Activated T-cell treated with anti-CD3 and anti-CD28 coated beads, Interleukin-2, amount 50 U/mL, for 72 hours (primary cell): ENCODE measurements at regions not wholly inside any gene's neighbourhood (a gene's known extent, or its start where the extent isn't known, plus 50 kb on each side); places are given as distances from the start of the nearest gene placed in this dataset.
"Not testable (repeated sequence)": the region's sequence is repeated elsewhere in the genome, so short reads cannot be mapped to it uniquely, and the experiment has no call there.

Experiments
- ATAC-seq, 2 donors: fragments of 150-1000 bp; cut with Tn5 transposase; replicated peaks in 1 of 2; 2 replicates each; pipeline ENCODE4 v1.10.0; 2021; ENCODE audit warnings: moderate library complexity in 2 of 2, mild to moderate bottlenecking in 1 of 2
- DNase-seq, 2 donors: peaks; one replicate each; pipeline ENCODE4 v3.0.0; 2021 to 2022; ENCODE audit warnings: mixed read lengths in 1 of 2
- H3K27ac Mint-ChIP-seq: one replicate; pipeline ENCODE4 v1.8.0; 2022; ENCODE audit warnings: mild to moderate bottlenecking, moderate library complexity, mixed read lengths
- H3K27me3 Mint-ChIP-seq: one replicate; pipeline ENCODE4 v1.8.0; 2022; ENCODE audit warnings: low read depth, mixed read lengths
- H3K36me3 Mint-ChIP-seq, 2 donors: one replicate each; pipeline ENCODE4 v1.8.0; 2022; ENCODE audit warnings: mixed read lengths in 2 of 2, mild to moderate bottlenecking in 1 of 2; ENCODE audit not compliant: insufficient read depth in 2 of 2
- H3K4me1 Mint-ChIP-seq: one replicate; pipeline ENCODE4 v1.8.0; 2022; ENCODE audit warnings: low read depth, mixed read lengths
- H3K4me3 Mint-ChIP-seq, 2 donors: one replicate each; pipeline ENCODE4 v1.8.0; 2022; ENCODE audit warnings: mild to moderate bottlenecking in 2 of 2, mixed read lengths in 2 of 2, moderate library complexity in 2 of 2
- H3K9me3 Mint-ChIP-seq, 2 donors: one replicate each; pipeline ENCODE4 v1.8.0; 2022; ENCODE audit warnings: mixed read lengths in 2 of 2

- ATAC-seq (no peak), DNase-seq (no peak)
- Mint-ChIP-seq H3K27me3 (no peaks in the 10 kb centered on the region), H3K27ac (no peak overlapping the region), H3K4me3 (no peak overlapping the region), H3K36me3 (no peaks in the 10 kb centered on the region), H3K9me3 (peaks cover 0 to 5% of the 10 kb centered on the region in 2 donors), H3K4me1 (no peaks in the 10 kb centered on the region)
These were observed 381.8 kb downstream of the CPS1 start for GRCh38 chr2:210938228-210938627.

DNA sequence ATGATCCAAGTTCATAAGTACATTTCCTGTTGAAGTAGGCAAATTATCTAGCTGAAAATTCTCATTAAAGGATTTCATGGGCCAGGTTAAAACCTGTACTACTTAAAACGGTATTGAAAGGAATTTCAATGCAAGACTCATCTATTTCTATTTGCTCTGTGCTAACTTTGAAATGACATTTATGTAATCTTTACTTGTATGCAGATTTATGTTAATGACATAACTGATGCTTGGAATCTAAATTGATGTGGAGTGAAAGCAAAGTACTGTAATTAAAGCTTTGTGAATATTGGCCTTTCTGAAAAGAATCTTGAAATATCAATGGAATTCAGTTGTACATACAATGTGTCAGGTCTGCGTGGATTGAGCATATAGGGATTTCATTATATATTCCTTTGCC, 390.0 kb downstream of the CPS1 start:
- H3K27me3 Mint-ChIP-seq: no peaks in the 10 kb centered on the region
- no peak overlapping the region for H3K4me3 Mint-ChIP-seq
- H3K4me1 Mint-ChIP-seq: no peaks in the 10 kb centered on the region
- H3K27ac Mint-ChIP-seq: no peak overlapping the region
- no peak for DNase-seq
- H3K9me3 Mint-ChIP-seq: peaks cover 1 to 5% of the 10 kb centered on the region in 2 donors
- no peak for ATAC-seq
- no peaks in the 10 kb centered on the region for H3K36me3 Mint-ChIP-seq

- not testable (repeated sequence) for H3K36me3 Mint-ChIP-seq, DNase-seq, ATAC-seq, H3K27me3 Mint-ChIP-seq, H3K9me3 Mint-ChIP-seq, H3K4me3 Mint-ChIP-seq, H3K4me1 Mint-ChIP-seq, H3K27ac Mint-ChIP-seq
These were observed 394.1 kb downstream of the CPS1 start for GRCh38 chr2:210950434-210951060.

GRCh38 chr2:210954386-210954907, 398.0 kb downstream of the CPS1 start:
- Mint-ChIP-seq H3K9me3 (peaks cover 0 to 5% of the 10 kb centered on the region in 2 donors), H3K36me3 (no peaks in the 10 kb centered on the region), H3K27ac (no peak overlapping the region), H3K4me1 (no peaks in the 10 kb centered on the region), H3K27me3 (no peaks in the 10 kb centered on the region), H3K4me3 (no peak overlapping the region)
- ATAC-seq (no peak), DNase-seq (no peak)

DNA sequence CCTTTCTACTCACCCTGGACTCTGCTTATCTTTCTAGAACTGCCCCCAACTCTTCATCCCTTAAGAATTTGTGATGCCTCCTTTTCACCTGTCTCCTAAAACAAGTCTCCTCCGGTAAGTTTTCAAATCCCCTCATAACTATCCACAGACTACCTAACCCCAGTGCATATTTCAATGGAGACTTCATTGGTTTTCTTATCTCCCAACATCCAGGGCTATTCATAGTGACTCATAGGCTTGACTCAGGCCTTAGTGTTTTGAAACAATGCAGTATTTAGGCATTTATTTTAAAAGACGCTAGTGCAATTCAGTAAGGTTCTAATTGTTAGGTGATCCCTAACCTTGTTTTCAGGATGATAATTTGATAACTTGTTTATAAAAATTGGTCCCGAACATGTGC, 399.2 kb downstream of the CPS1 start:
- no peaks in the 10 kb centered on the region for H3K27me3 Mint-ChIP-seq
- no peak overlapping the region for H3K4me3 Mint-ChIP-seq
- H3K9me3 Mint-ChIP-seq: peaks cover 0 to 5% of the 10 kb centered on the region in 2 donors
- no peak overlapping the region for H3K27ac Mint-ChIP-seq
- H3K4me1 Mint-ChIP-seq: no peaks in the 10 kb centered on the region
- no peaks in the 10 kb centered on the region for H3K36me3 Mint-ChIP-seq
- DNase-seq: no peak
- no peak for ATAC-seq

DNA sequence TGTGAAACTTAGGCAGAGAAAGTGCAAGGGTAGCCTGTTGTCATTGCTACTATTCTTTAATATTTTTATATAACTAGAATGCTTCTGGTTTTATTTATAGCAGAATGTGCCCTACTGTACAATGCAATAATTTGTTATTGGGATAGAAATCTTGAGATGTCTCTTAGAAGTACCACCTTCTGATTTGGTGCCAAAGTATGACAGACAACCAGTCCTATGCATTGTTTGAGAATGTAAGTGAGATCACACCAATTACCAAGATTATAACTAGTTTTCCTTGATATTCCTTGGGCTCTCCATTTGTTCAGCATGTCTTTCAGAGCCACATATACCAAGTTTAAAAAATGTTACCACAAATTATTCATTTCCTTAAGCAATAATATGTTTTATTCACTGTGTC, 399.7 kb downstream of the CPS1 start:
- no peak for ATAC-seq
- H3K36me3 Mint-ChIP-seq: no peaks in the 10 kb centered on the region
- no peak for DNase-seq
- H3K27ac Mint-ChIP-seq: no peak overlapping the region
- no peak overlapping the region for H3K4me3 Mint-ChIP-seq
- H3K9me3 Mint-ChIP-seq: peaks cover 0 to 5% of the 10 kb centered on the region in 2 donors
- H3K27me3 Mint-ChIP-seq: no peaks in the 10 kb centered on the region
- H3K4me1 Mint-ChIP-seq: no peaks in the 10 kb centered on the region

GRCh38 chr2:210961249-210961648, 404.9 kb downstream of the CPS1 start:
- H3K9me3 Mint-ChIP-seq: peaks cover 0 to 1% of the 10 kb centered on the region in 2 donors
- H3K4me3 Mint-ChIP-seq: no peak overlapping the region
- H3K27me3 Mint-ChIP-seq: no peaks in the 10 kb centered on the region
- DNase-seq: no peak
- no peak for ATAC-seq
- H3K4me1 Mint-ChIP-seq: no peaks in the 10 kb centered on the region
- H3K36me3 Mint-ChIP-seq: no peaks in the 10 kb centered on the region
- H3K27ac Mint-ChIP-seq: no peak overlapping the region

- ATAC-seq: no peak
- H3K27me3 Mint-ChIP-seq: no peaks in the 10 kb centered on the region
- H3K4me1 Mint-ChIP-seq: no peaks in the 10 kb centered on the region
- H3K27ac Mint-ChIP-seq: no peak overlapping the region
- peaks cover 0 to 1% of the 10 kb centered on the region in 2 donors for H3K9me3 Mint-ChIP-seq
- H3K4me3 Mint-ChIP-seq: no peak overlapping the region
- no peak for DNase-seq
- H3K36me3 Mint-ChIP-seq: no peaks in the 10 kb centered on the region
These were observed 407.0 kb downstream of the CPS1 start for GRCh38 chr2:210963386-210963785.

GRCh38 chr2:210964141-210964764, 407.9 kb downstream of the CPS1 start:
- Mint-ChIP-seq H3K27ac (no peak overlapping the region), H3K27me3 (no peaks in the 10 kb centered on the region), H3K4me3 (no peak overlapping the region), H3K4me1 (no peaks in the 10 kb centered on the region), H3K9me3 (peaks cover 0 to 1% of the 10 kb centered on the region in 2 donors), H3K36me3 (no peaks in the 10 kb centered on the region)
- ATAC-seq (no peak), DNase-seq (no peak)

DNA sequence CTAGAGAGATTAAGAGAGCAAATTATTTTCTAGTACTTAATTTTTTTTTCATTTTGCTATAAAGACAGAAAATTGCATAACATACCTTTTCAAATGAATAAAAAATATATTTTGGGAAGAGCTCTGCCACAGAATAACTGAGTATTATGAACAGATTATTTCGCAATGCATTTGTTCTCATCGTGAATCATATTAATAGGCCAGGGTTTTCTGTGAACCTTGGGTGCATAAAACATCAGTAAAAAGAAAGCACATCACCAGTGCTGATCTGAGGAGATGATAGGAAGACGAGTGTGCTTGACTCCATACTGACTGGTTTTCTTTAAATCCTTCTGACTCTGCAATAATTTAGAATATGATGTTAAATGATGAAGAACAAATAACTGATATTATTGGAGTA, 409.1 kb downstream of the CPS1 start:
- DNase-seq: no peak
- H3K9me3 Mint-ChIP-seq: peaks cover 0 to 1% of the 10 kb centered on the region in 2 donors
- no peak overlapping the region for H3K4me3 Mint-ChIP-seq
- H3K36me3 Mint-ChIP-seq: no peaks in the 10 kb centered on the region
- ATAC-seq: no peak
- no peak overlapping the region for H3K27ac Mint-ChIP-seq
- H3K27me3 Mint-ChIP-seq: no peaks in the 10 kb centered on the region
- H3K4me1 Mint-ChIP-seq: no peaks in the 10 kb centered on the region

GRCh38 chr2:210966330-210966729, 409.9 kb downstream of the CPS1 start:
- Mint-ChIP-seq H3K36me3 (no peaks in the 10 kb centered on the region), H3K27ac (no peak overlapping the region), H3K27me3 (no peaks in the 10 kb centered on the region), H3K9me3 (peaks cover 0 to 4% of the 10 kb centered on the region in 2 donors), H3K4me3 (no peak overlapping the region), H3K4me1 (no peaks in the 10 kb centered on the region)
- DNase-seq (no peak), ATAC-seq (no peak)

DNA sequence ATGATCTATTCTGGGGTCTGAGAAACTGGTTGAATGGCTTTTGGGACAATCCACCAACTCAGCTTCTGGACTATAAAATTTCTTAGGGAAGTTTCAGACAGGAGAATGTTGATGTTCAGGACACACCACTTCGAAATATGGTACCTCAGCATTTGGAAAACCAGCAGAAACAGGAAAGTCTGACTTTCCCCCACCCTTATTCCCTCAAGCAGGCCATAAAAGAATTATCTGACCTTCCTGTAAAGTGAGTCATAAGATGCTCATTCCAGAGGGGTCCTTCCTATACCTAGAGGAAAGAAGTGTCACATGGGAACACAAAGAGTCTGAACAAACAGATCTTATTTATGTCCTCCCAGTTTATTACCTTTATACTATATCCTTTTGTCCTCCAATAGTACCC, 415.0 kb downstream of the CPS1 start:
- H3K4me1 Mint-ChIP-seq: no peaks in the 10 kb centered on the region
- DNase-seq: no peak

DNA sequence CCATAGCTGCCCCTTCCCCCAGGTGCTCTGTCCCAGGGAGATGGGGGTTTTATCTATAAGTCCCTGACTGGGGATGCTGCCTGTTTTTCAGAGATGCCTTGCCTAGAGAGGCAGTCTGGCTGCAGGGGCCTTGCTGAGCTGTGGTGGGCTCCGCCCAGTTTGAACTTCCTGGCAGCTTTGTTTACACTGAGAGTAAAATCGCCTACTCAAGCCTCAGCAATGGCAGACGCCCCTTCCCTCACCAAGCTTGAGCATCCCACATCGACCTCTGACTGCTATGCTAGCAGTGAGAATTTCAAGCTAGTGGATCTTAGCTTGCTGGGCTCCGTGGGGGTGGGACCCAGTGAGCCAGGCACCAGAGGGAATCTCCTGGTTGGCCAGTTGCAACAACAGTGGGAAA, 430.4 kb downstream of the CPS1 start:
- not testable (repeated sequence) for H3K4me3 Mint-ChIP-seq, H3K36me3 Mint-ChIP-seq, DNase-seq, H3K27me3 Mint-ChIP-seq, H3K27ac Mint-ChIP-seq, ATAC-seq, H3K4me1 Mint-ChIP-seq
- H3K9me3 Mint-ChIP-seq: peaks cover 9 to 11% of the 10 kb centered on the region in 2 donors

More for the DNA sequence above, 415.0 kb downstream of the CPS1 start:
- no peak for ATAC-seq
- Mint-ChIP-seq H3K36me3 (no peaks in the 10 kb centered on the region), H3K27me3 (no peaks in the 10 kb centered on the region), H3K27ac (no peak overlapping the region), H3K9me3 (peaks cover 0 to 3% of the 10 kb centered on the region in 2 donors), H3K4me3 (no peak overlapping the region)

GRCh38 chr2:210991107-210991506, 434.7 kb downstream of the CPS1 start:
- H3K4me3 Mint-ChIP-seq: no peak overlapping the region
- no peaks in the 10 kb centered on the region for H3K4me1 Mint-ChIP-seq
- H3K9me3 Mint-ChIP-seq: peaks cover 8 to 13% of the 10 kb centered on the region in 2 donors
- no peak for DNase-seq
- no peak overlapping the region for H3K27ac Mint-ChIP-seq
- ATAC-seq: no peak
- H3K36me3 Mint-ChIP-seq: peaks cover 0 to 2% of the 10 kb centered on the region in 2 donors
- no peaks in the 10 kb centered on the region for H3K27me3 Mint-ChIP-seq
